ENCODE measurements at regions not wholly inside any gene's neighbourhood (a gene's known extent, or its start where the extent isn't known, plus 50 kb on each side); places are given as distances from the start of the nearest gene placed in this dataset.

GRCh38 chr2:48195169-48195568, 119.3 kb upstream of the FOXN2 start:
- Histone ChIP-seq H3K4me3 (no peak overlapping the region), H3K79me2 (ENCODE audit: control insufficient read depth, insufficient read depth, low read length) (no peaks in the 10 kb centered on the region), H4K20me1 (replicated peaks; ENCODE audit: control insufficient read depth, insufficient read depth, low read length) (no peaks in the 10 kb centered on the region), H3K9ac (ENCODE audit: insufficient read depth in 1 of 2, low read depth in 2 of 2, low read length in 2 of 2) (no peak overlapping the region), H2AFZ (ENCODE audit: low read depth, low read length) (no peak overlapping the region), H3K4me2 (ENCODE audit: insufficient read depth, low read length) (no peak overlapping the region), H3K36me3 (ENCODE audit: control insufficient read depth, insufficient read depth, low read length) (no peaks in the 10 kb centered on the region), H3K9me1 (ENCODE audit: control insufficient read depth, insufficient read depth, low read length) (no peaks in the 10 kb centered on the region), H3K4me1 (replicated peaks in 1 of 2; ENCODE audit: control insufficient read depth in 2 of 2, insufficient read depth in 2 of 2, low read length in 2 of 2) (peaks cover 0 to 4% of the 10 kb centered on the region in 2 experiments; a peak in 1 of 5 replicates), H3K27me3 (ENCODE audit: control insufficient read depth in 2 of 2, insufficient read depth in 2 of 2, low read length in 2 of 2) (no peaks in the 10 kb centered on the region), H3K27ac (ENCODE audit: extremely low read depth, low read depth, low read length) (no peak overlapping the region), H3K9me3 (replicated peaks; ENCODE audit: control insufficient read depth, insufficient read depth, low read depth, low read length) (no peaks in the 10 kb centered on the region)
- POLR2A ChIA-PET: interaction anchor here (0.6 kb wide), 1 partner anchor 65 kb away, joined by 3 read pairs; no protein-coding TSS in a partner anchor
- no peak for TF ChIP-seq HMG20B (CRISPR knock-in tag; IDR thresholded peaks at IDR 0.05)
- TF ChIP-seq RAD21 (CRISPR knock-in tag; conservative IDR thresholded peaks at IDR 0.05 in 1 of 2, IDR thresholded peaks at IDR 0.05 in 1 of 2): peak; percentile 36 to 53; a peak in 3 of 4 replicates
- peak in 2 of 3 experiments; percentile 8 to 32; a peak in 3 of 6 replicates for TF ChIP-seq CTCF (IDR thresholded peaks at IDR 0.05 in 2 of 3, conservative IDR thresholded peaks at IDR 0.05 in 1 of 3; ENCODE audit: insufficient read depth in 2 of 3, low read depth in 1 of 3, low read length in 3 of 3)
- TF ChIP-seq REST (IDR thresholded peaks at IDR 0.05; ENCODE audit: borderline replicate concordance): peak; percentile 47; the same call in 1 of the 2 replicates
- no peak for TF ChIP-seq REST (CRISPR knock-in tag; IDR thresholded peaks at IDR 0.05; ENCODE audit: low read depth)
- TF ChIP-seq JUNB (CRISPR knock-in tag; conservative IDR thresholded peaks at IDR 0.05): no peak
- no peak for TF ChIP-seq IFI16 (CRISPR knock-in tag; IDR thresholded peaks at IDR 0.05)
- CTCF ChIA-PET (ENCODE audit: low intra/inter-chr PET ratio): no interaction called here
- no TSS peak for BruUV-seq (replicated peaks)
- DNase-seq (ENCODE audit: extremely low read depth in 1 of 4, low spot score in 3 of 4) (no peak), ATAC-seq (peak; percentile 73), FAIRE-seq (no peak)
- intact Hi-C loops (cut with micrococcal nuclease): no loop called here
- in situ Hi-C loops (cut with MboI): no loop called here
- 21% methylated on average over 3 of the region's 3 CpGs for WGBS (ENCODE audit: insufficient coverage, low coverage, missing lambda C conversion rate)

Measured in K562 (cell line).